ENCODE measurements at regions not wholly inside any gene's neighbourhood (a gene's known extent, or its start where the extent isn't known, plus 50 kb on each side); places are given as distances from the start of the nearest gene placed in this dataset.

GRCh38 chr4:188949596-188949995 lies 810.4 kb downstream of the TRIML1 start:
- H3K4me3 ChIP-seq (ENCODE audit: low read depth, low read length) = no peak overlapping the region
- DNase-seq (ENCODE audit: low read depth) = no peak
- TF ChIP-seq CTCF (IDR thresholded peaks at IDR 0.05; ENCODE audit: control insufficient read depth, extremely low read depth, insufficient read depth) = no peak

GRCh38 chr4:188955066-188955465 lies 815.8 kb downstream of the TRIML1 start:
- no peak overlapping the region for H3K4me3 ChIP-seq (ENCODE audit: low read depth, low read length)
- DNase-seq (ENCODE audit: low read depth) = no peak
- no peak for TF ChIP-seq CTCF (IDR thresholded peaks at IDR 0.05; ENCODE audit: control insufficient read depth, extremely low read depth, insufficient read depth)

- DNase-seq (ENCODE audit: low read depth) = no peak
- TF ChIP-seq CTCF (IDR thresholded peaks at IDR 0.05; ENCODE audit: control insufficient read depth, extremely low read depth, insufficient read depth) = no peak
- no peak overlapping the region for H3K4me3 ChIP-seq (ENCODE audit: low read depth, low read length)
Measured at GRCh38 chr4:188956566-188956965, 817.3 kb downstream of the TRIML1 start.

GRCh38 chr4:188958346-188958745 lies 819.1 kb downstream of the TRIML1 start:
- no peak for DNase-seq (ENCODE audit: low read depth)
- no peak overlapping the region for H3K4me3 ChIP-seq (ENCODE audit: low read depth, low read length)
- TF ChIP-seq CTCF (IDR thresholded peaks at IDR 0.05; ENCODE audit: control insufficient read depth, extremely low read depth, insufficient read depth) = no peak

GRCh38 chr4:188959424-188959823 lies 820.2 kb downstream of the TRIML1 start:
- no peak overlapping the region for H3K4me3 ChIP-seq (ENCODE audit: low read depth, low read length)
- DNase-seq (ENCODE audit: low read depth) = no peak
- no peak for TF ChIP-seq CTCF (IDR thresholded peaks at IDR 0.05; ENCODE audit: control insufficient read depth, extremely low read depth, insufficient read depth)

- TF ChIP-seq CTCF (IDR thresholded peaks at IDR 0.05; ENCODE audit: control insufficient read depth, extremely low read depth, insufficient read depth) = no peak
- no peak for DNase-seq (ENCODE audit: low read depth)
- H3K4me3 ChIP-seq (ENCODE audit: low read depth, low read length) = no peak overlapping the region
Measured at GRCh38 chr4:188960411-188961093, 821.3 kb downstream of the TRIML1 start.

GRCh38 chr4:188971125-188971524 lies 831.9 kb downstream of the TRIML1 start:
- H3K4me3 ChIP-seq (ENCODE audit: low read depth, low read length) = no peak overlapping the region
- peak; percentile 85 for TF ChIP-seq CTCF (IDR thresholded peaks at IDR 0.05; ENCODE audit: control insufficient read depth, extremely low read depth, insufficient read depth)
- DNase-seq (ENCODE audit: low read depth) = peak; percentile 46
